HG02588 (cell line): ENCODE measurements at regions not wholly inside any gene's neighbourhood (a gene's known extent, or its start where the extent isn't known, plus 50 kb on each side); places are given as distances from the start of the nearest gene placed in this dataset.

Source experiments
- ATAC-seq: cut with Tn5 transposase; IDR thresholded peaks from one replicate; pipeline ENCODE4 v1.9.1; 2021; ENCODE audit warnings: mild to moderate bottlenecking, moderate library complexity; ENCODE audit not compliant: unreplicated experiment

DNA sequence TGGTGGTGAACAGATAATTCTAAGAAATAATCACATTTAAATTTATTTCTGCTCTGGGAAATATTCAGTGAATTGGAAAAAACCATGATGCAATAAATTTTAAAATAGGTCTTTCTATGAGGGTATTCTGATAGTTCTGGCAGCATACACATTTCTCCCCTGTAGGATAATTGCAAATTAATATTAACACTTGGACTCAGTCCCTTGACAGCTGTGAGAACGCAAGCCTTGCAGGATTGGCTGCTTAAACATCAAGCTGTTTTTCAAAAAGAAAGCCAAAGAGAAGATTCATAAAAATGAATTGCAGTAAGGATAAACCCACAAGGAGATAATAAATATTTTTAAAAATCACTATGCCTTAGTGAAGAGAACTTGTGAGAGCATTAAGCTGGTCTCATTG, 180.0 kb downstream of the MTRR start:
- ATAC-seq = no peak

- ATAC-seq = no peak
Measured at GRCh38 chr5:8050616-8051175, 181.7 kb downstream of the MTRR start.

GRCh38 chr5:8053270-8053669, 184.3 kb downstream of the MTRR start:
- ATAC-seq = no peak

- ATAC-seq = no peak
Measured at GRCh38 chr5:8057769-8058168, 188.8 kb downstream of the MTRR start.

DNA sequence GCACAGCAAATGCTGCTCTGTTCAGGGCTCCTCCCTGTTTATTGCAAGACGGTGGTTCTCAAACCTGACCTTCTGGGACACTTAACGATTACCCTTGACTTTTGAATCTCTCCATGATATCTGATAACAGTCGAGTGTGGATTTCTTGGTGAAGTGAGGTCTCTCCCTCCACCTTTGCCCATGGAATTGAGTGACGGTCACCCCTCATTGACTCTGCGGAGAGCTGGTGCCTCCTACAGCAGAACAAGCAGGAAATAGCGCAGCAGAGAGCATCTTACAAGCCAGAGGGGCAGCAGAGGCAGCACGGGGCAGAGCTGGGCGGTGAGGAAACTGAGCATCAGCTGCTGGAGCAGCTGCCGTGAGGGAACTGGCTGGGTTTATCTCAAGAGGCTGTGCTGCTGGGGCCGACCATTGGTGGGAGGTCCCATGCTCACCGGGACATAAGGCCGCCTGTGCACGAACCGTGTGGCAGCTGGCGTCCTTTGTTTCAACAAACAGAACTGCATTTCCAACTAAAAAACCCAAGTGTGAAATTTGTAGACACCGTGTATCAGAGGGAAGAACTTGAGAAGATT, 189.8 kb downstream of the MTRR start:
- ATAC-seq = no peak

- no peak for ATAC-seq
Measured at GRCh38 chr5:8059337-8059736, 190.4 kb downstream of the MTRR start.

- ATAC-seq = no peak
Measured at GRCh38 chr5:8060235-8060952, 191.4 kb downstream of the MTRR start.

DNA sequence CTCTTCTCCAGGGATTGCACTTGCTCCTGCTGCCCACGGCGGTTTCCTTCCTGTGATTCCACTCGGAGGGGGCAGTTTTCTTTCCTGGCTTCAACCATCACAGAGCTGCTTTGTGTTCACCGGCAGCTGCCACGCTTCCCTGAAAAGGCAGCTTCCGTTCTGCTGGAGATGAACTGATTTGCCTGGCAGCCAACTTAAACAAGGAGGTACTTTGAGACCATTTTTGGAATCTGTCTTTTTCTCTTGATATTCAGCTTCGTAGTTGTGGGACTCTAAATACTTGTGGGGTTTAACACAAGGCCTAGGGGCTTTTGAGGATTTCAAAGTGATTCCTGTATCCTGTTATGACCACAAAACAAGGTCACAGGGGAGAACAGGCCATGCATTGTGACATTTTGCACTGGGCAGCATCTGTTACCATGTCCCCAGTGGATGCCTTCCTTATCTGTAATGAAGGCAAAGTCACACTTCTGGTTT, 192.0 kb downstream of the MTRR start:
- no peak for ATAC-seq

- ATAC-seq = no peak
Measured at GRCh38 chr5:8062521-8062920, 193.6 kb downstream of the MTRR start.

DNA sequence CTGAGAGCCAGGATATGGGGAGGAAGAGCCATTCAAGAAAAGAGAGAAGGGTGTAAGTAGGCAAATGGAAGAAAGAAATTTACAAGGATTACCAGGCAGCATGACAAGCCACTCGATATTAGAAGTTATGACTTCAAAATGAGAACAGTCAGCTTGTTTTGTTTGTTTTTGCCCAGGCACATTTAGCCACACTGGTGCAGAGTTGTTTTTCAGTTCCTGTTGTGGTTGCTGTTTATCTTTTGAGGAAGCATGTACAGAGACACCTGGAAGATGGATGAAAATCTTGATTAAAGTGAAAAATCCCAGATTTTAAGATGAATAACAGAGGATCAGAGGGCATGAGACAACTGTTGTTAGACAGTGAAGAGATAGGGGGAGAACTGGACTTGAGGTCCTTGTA, 199.1 kb downstream of the MTRR start:
- no peak for ATAC-seq

DNA sequence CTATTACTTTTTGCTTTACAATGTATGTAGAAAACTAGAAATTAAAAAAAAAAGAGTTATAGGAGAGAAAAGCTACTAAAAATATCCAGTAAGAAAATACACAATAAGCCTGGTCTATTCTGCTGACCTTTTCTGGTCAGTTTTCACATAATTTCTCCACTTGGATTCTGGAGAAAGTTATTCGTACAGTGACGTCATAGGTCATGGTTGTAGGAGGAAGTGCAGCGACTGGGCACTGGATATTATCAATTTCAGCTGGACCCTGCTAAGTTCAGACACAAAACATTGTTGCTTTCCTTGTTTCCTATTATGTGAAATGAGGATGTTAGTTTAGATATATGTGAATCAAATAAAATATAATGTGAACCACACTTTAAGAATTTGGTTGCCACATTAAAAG, 201.2 kb downstream of the MTRR start:
- no peak for ATAC-seq

GRCh38 chr5:8079056-8079455, 210.1 kb downstream of the MTRR start:
- ATAC-seq = no peak

- no peak for ATAC-seq
Measured at GRCh38 chr5:8081179-8081578, 212.2 kb downstream of the MTRR start.

GRCh38 chr5:8093669-8094068, 224.7 kb downstream of the MTRR start:
- ATAC-seq = no peak

DNA sequence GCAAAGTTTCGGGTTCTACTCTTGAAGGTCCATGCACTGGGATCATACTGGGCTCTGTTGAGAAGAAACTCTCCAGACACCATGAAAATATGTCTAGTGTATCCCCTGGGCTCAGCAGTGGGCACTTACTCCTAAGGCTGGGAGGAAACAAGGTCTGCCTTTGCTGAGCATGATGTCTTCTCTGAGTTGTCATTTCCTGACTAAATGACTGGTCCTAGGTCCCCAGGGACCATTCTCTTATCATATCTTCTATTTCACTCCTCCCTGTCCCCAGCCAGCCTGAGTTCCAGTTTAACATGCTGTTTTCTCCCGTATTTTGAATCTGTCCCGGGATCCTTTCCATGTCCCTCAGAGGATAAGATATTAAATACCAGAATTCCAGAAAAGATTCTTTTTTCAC, 225.4 kb downstream of the MTRR start:
- no peak for ATAC-seq

- ATAC-seq = no peak
Measured at GRCh38 chr5:8097146-8097545, 228.2 kb downstream of the MTRR start.

- ATAC-seq = no peak
Measured at GRCh38 chr5:8098081-8098480, 229.1 kb downstream of the MTRR start.

- ATAC-seq = no peak
Measured at GRCh38 chr5:8102714-8103113, 233.8 kb downstream of the MTRR start.

GRCh38 chr5:8114597-8115266, 245.8 kb downstream of the MTRR start:
- no peak for ATAC-seq

GRCh38 chr5:8123559-8123958, 254.6 kb downstream of the MTRR start:
- no peak for ATAC-seq

- no peak for ATAC-seq
Measured at GRCh38 chr5:8134609-8135008, 265.7 kb downstream of the MTRR start.

GRCh38 chr5:8135742-8136141, 266.8 kb downstream of the MTRR start:
- no peak for ATAC-seq
